HCT116 (cell line): ENCODE measurements at regions not wholly inside any gene's neighbourhood (a gene's known extent, or its start where the extent isn't known, plus 50 kb on each side); places are given as distances from the start of the nearest gene placed in this dataset.

Experiments used
- ATAC-seq: fragments of 200-7000 bp; cut with Tn5 transposase; 2 replicates; pipeline ENCODE4 v1.9.1; 2020; ENCODE audit warnings: mild to moderate bottlenecking, moderate library complexity
- BruUV-seq: library from RNA; stranded (reverse); fragments of 400-500 nt; replicated peaks from 2 replicates; lab custom pipeline; 2021; lab: Mats Ljungman, UMichigan
- CTCF ChIA-PET: fragments of 300-600 bp; sonication (Branson Sonifier 250); formaldehyde crosslinking; loops from one replicate; lab custom pipeline; 2021; ENCODE audit warnings: antibody characterized with exemption; lab: Charles Lee
- POLR2A ChIA-PET: fragments of 300-600, 350-600 bp; sonication (Branson Sonifier 250); formaldehyde crosslinking; loops from one replicate; lab custom pipeline; 2021; ENCODE audit warnings: antibody characterized with exemption; lab: Charles Lee
- RAD21 ChIA-PET, 2 experiments: fragments of 300-600 bp; sonication (Branson Sonifier 250); formaldehyde crosslinking; loops; one replicate each; lab custom pipeline; 2023; ENCODE audit warnings: low total read pairs in 2 of 2; ENCODE audit not compliant: uncharacterized antibody in 2 of 2, unreplicated experiment in 2 of 2, low non-redundant PET in 1 of 2; lab: Charles Lee
- DNase-seq: peaks from one replicate; pipeline ENCODE4 v3.0.0-alpha.2; 2010; ENCODE audit warnings: low read depth, low spot score
- H2AFZ ChIP-seq: fragments of 200-600 bp; shearing (Covaris generic), sonication (generic); 2 replicates; pipeline ENCODE4 v1.6.1; 2017; ENCODE audit warnings: low read depth, mixed run types, mixed read lengths, antibody characterized with exemption, low read length; ENCODE audit not compliant: poor library complexity, severe bottlenecking
- H3K27ac ChIP-seq: 2 replicates; pipeline ENCODE4 v1.5.1; 2012; ENCODE audit warnings: low read depth, low read length
- H3K27me3 ChIP-seq: fragments of 200-600 bp; sonication (generic); 2 replicates; pipeline ENCODE4 v1.6.1; 2016; ENCODE audit warnings: mixed run types, low read length, mixed read lengths; ENCODE audit not compliant: insufficient read depth
- H3K36me3 ChIP-seq, 2 experiments: fragments of 200-500 bp in 1 of 2; fragments of 200-600 bp in 1 of 2; sonication (Bioruptor generic) in 1 of 2; sonication (generic) in 1 of 2; 2 replicates each; pipeline versions ENCODE4 v1.5.1 to v1.6.1; 2014 to 2016; ENCODE audit warnings: low read length in 2 of 2, inconsistent platforms in 1 of 2, mixed read lengths in 1 of 2, mixed run types in 1 of 2; ENCODE audit not compliant: insufficient read depth in 2 of 2, control insufficient read depth in 1 of 2
- H3K4me1 ChIP-seq, 2 experiments: fragments of 200-600 bp in 1 of 2; sonication (generic) in 1 of 2; 2 replicates each; pipeline versions ENCODE4 v1.5.1 to v1.6.1; 2012 to 2017; ENCODE audit warnings: low read length in 2 of 2, inconsistent platforms in 1 of 2, mild to moderate bottlenecking in 1 of 2, mixed read lengths in 1 of 2, mixed run types in 1 of 2, moderate library complexity in 1 of 2; ENCODE audit not compliant: insufficient read depth in 2 of 2, control insufficient read depth in 1 of 2
- H3K4me2 ChIP-seq: fragments of 200-600 bp; sonication (generic); 2 replicates; pipeline ENCODE4 v1.6.1; 2017; ENCODE audit warnings: mixed run types, low read length, mixed read lengths
- H3K4me3 ChIP-seq, 2 experiments: fragments of 200-600 bp in 1 of 2; sonication (generic) in 1 of 2; replicated peaks in 1 of 2; 2 replicates each; pipeline ENCODE4 v1.5.1; 2011 to 2016; ENCODE audit warnings: low read length in 2 of 2, control low read depth in 1 of 2, low read depth in 1 of 2, mild to moderate bottlenecking in 1 of 2, mixed read lengths in 1 of 2, mixed run types in 1 of 2
- H3K79me2 ChIP-seq: fragments of 200-600 bp; sonication (generic); 2 replicates; pipeline ENCODE4 v1.6.1; 2017; ENCODE audit warnings: mild to moderate bottlenecking, mixed run types, low read length, moderate library complexity, mixed read lengths; ENCODE audit not compliant: insufficient read depth
- H3K9ac ChIP-seq: fragments of 200-600 bp; sonication (generic); 2 replicates; pipeline ENCODE4 v1.6.1; 2016; ENCODE audit warnings: low read length, mixed read lengths
- H3K9me2 ChIP-seq: fragments of 200-600 bp; sonication (generic), shearing (Covaris generic); 2 replicates; pipeline ENCODE4 v1.6.1; 2017; ENCODE audit warnings: mixed run types, mild to moderate bottlenecking, moderate library complexity; ENCODE audit not compliant: insufficient read depth
- H3K9me3 ChIP-seq, 2 experiments: fragments of 200-500 bp in 1 of 2; fragments of 200-600 bp in 1 of 2; sonication (Bioruptor generic) in 1 of 2; sonication (generic) in 1 of 2; 2 replicates each; pipeline ENCODE4 v1.6.1; 2014 to 2017; ENCODE audit warnings: low read length in 2 of 2, mixed read lengths in 2 of 2, inconsistent platforms in 1 of 2, low read depth in 1 of 2, mild to moderate bottlenecking in 1 of 2, mixed run types in 1 of 2, moderate library complexity in 1 of 2; ENCODE audit not compliant: control insufficient read depth in 1 of 2, insufficient read depth in 1 of 2
- H4K20me1 ChIP-seq: fragments of 200-600 bp; sonication (generic), shearing (Covaris generic); 2 replicates; pipeline ENCODE4 v1.6.1; 2017; ENCODE audit warnings: mixed run types, mild to moderate bottlenecking, moderate library complexity; ENCODE audit not compliant: insufficient read depth
- EZH2 ChIP-seq: fragments of 200-600 bp; sonication (generic); IDR thresholded peaks from 2 replicates; pipeline ENCODE4 v1.6.1; 2017; ENCODE audit warnings: antibody characterized with exemption, mixed run types
- EZH2phosphoT487 ChIP-seq: fragments of 200-600 bp; IDR thresholded peaks from 2 replicates; pipeline ENCODE4 v1.6.1; 2018; ENCODE audit warnings: antibody characterized with exemption, borderline replicate concordance
- POLR2A ChIP-seq: IDR thresholded peaks from 2 replicates; pipeline ENCODE4 v1.7.0; 2011; ENCODE audit warnings: borderline replicate concordance; ENCODE audit not compliant: insufficient read depth, insufficient read length; ENCODE audit errors: extremely low read depth
- POLR2AphosphoS5 ChIP-seq: IDR thresholded peaks from 2 replicates; pipeline ENCODE4 v1.6.1; 2011; ENCODE audit warnings: mild to moderate bottlenecking, low read depth, low read length, moderate library complexity
- TCF7L2 ChIP-seq: IDR thresholded peaks from 2 replicates; pipeline ENCODE4 v1.7.0; 2011; ENCODE audit warnings: borderline replicate concordance, inconsistent platforms; ENCODE audit not compliant: insufficient read depth, insufficient read length; ENCODE audit errors: extremely low read depth
- YY1 ChIP-seq: IDR thresholded peaks from 2 replicates; pipeline ENCODE4 v1.6.1; 2011; ENCODE audit warnings: low read length, low read depth, moderate library complexity, mild to moderate bottlenecking; ENCODE audit not compliant: insufficient replicate concordance; ENCODE audit errors: extremely low read depth
- ZFX ChIP-seq: fragments of 450-650 bp; IDR thresholded peaks from 2 replicates; pipeline ENCODE4 v1.6.1; 2017
- ZNF274 ChIP-seq: fragments of 200-500 bp; sonication (Bioruptor generic); IDR thresholded peaks from 2 replicates; pipeline ENCODE4 v1.6.1; 2014; ENCODE audit warnings: mild to moderate bottlenecking, low read depth, low read length, inconsistent platforms
- intact Hi-C: fragments of 100-400 bp; cut with micrococcal nuclease; formaldehyde crosslinking; loops from 2 replicates; pipeline ENCODE4 v1.10.0; 2022
- TF ChIP-seq, protein P1 (sequence below): IDR thresholded peaks from 2 replicates; pipeline ENCODE4 v1.6.1; 2012; ENCODE audit warnings: low read depth

DNA sequence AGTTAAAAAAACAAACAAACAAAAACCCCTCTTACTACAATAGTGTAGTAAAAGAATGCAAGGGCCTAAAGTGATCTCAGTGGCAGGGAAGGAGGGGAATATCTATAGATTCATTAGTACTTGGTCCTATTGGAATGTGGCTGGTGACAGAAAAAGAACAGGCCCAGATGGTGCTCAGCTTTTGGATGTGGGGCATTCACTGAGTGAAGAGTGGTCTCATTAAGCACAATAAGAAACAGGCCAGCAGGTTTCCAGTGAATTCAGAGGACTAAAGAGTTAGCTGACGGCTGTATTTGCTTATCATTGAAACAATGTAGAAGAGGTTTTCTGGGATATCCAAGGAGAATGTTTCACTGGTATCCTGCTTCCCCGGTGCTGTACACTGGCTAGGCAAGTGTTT lies 243.8 kb upstream of the HHIP start:
- H3K27me3 ChIP-seq, result no peaks in the 10 kb centered on the region
- H2AFZ ChIP-seq, result no peak overlapping the region
- no peaks in the 10 kb centered on the region for H3K79me2 ChIP-seq
- ChIA-PET POLR2A (no interaction called here), RAD21 (no interaction called here), CTCF (no interaction called here)
- TF ChIP-seq ZFX (no peak), ZNF274 (no peak), EZH2phosphoT487 (no peak), EZH2 (no peak), POLR2AphosphoS5 (no peak), TCF7L2 (no peak), POLR2A (no peak), YY1 (no peak)
- TF ChIP-seq, protein P1, sequence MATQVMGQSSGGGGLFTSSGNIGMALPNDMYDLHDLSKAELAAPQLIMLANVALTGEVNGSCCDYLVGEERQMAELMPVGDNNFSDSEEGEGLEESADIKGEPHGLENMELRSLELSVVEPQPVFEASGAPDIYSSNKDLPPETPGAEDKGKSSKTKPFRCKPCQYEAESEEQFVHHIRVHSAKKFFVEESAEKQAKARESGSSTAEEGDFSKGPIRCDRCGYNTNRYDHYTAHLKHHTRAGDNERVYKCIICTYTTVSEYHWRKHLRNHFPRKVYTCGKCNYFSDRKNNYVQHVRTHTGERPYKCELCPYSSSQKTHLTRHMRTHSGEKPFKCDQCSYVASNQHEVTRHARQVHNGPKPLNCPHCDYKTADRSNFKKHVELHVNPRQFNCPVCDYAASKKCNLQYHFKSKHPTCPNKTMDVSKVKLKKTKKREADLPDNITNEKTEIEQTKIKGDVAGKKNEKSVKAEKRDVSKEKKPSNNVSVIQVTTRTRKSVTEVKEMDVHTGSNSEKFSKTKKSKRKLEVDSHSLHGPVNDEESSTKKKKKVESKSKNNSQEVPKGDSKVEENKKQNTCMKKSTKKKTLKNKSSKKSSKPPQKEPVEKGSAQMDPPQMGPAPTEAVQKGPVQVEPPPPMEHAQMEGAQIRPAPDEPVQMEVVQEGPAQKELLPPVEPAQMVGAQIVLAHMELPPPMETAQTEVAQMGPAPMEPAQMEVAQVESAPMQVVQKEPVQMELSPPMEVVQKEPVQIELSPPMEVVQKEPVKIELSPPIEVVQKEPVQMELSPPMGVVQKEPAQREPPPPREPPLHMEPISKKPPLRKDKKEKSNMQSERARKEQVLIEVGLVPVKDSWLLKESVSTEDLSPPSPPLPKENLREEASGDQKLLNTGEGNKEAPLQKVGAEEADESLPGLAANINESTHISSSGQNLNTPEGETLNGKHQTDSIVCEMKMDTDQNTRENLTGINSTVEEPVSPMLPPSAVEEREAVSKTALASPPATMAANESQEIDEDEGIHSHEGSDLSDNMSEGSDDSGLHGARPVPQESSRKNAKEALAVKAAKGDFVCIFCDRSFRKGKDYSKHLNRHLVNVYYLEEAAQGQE, result no peak
- H3K27ac ChIP-seq, result no peak overlapping the region
- no peak overlapping the region for H3K9ac ChIP-seq
- H3K4me3 ChIP-seq, result no peak overlapping the region
- intact Hi-C loops, result no loop called here
- ATAC-seq (no peak), DNase-seq (no peak)
- H3K9me3 ChIP-seq, result no peaks in the 10 kb centered on the region
- peaks cover 2 to 9% of the 10 kb centered on the region in 2 experiments; a peak in 3 of 4 replicates for H3K4me1 ChIP-seq
- no peaks in the 10 kb centered on the region for H4K20me1 ChIP-seq
- no TSS peak for BruUV-seq
- no peaks in the 10 kb centered on the region for H3K9me2 ChIP-seq
- no peak overlapping the region for H3K4me2 ChIP-seq
- H3K36me3 ChIP-seq, result no peaks in the 10 kb centered on the region
